GM23338 (cell line): ENCODE measurements at regions not wholly inside any gene's neighbourhood (a gene's known extent, or its start where the extent isn't known, plus 50 kb on each side); places are given as distances from the start of the nearest gene placed in this dataset.

Experiments used
- ATAC-seq: fragments of 200-7000 bp; cut with Tn5 transposase; 3 replicates; pipeline ENCODE4 v1.9.1; 2020
- DNase-seq: peaks from one replicate; pipeline ENCODE4 v3.0.0-alpha.2; 2015; ENCODE audit warnings: low spot score
- H2AFZ ChIP-seq: fragments of 200-600 bp; sonication (generic); 2 replicates; pipeline ENCODE4 v1.8.0; 2016; ENCODE audit warnings: antibody characterized with exemption, mild to moderate bottlenecking, moderate library complexity
- H3F3A ChIP-seq: fragments of 200-600 bp; sonication (generic); replicated peaks from 2 replicates; pipeline ENCODE4 v1.8.0; 2017; ENCODE audit warnings: antibody characterized with exemption, mixed run types, low read depth
- H3K27ac ChIP-seq: fragments of 200-600 bp; sonication (generic); 2 replicates; pipeline ENCODE4 v1.6.1; 2016; ENCODE audit warnings: low read depth
- H3K27me3 ChIP-seq: fragments of 200-600 bp; sonication (generic); 2 replicates; pipeline ENCODE4 v1.8.0; 2016; ENCODE audit warnings: mild to moderate bottlenecking, mixed run types, moderate library complexity; ENCODE audit not compliant: insufficient read depth
- H3K36me3 ChIP-seq: fragments of 200-600 bp; sonication (generic); 2 replicates; pipeline ENCODE4 v1.8.0; 2016; ENCODE audit warnings: mild to moderate bottlenecking; ENCODE audit not compliant: insufficient read depth
- H3K4me1 ChIP-seq: fragments of 200-600 bp; sonication (generic); 2 replicates; pipeline ENCODE4 v1.8.0; 2016; ENCODE audit warnings: mild to moderate bottlenecking, moderate library complexity; ENCODE audit not compliant: insufficient read depth
- H3K4me2 ChIP-seq: fragments of 200-600 bp; sonication (generic); 2 replicates; pipeline ENCODE4 v1.7.1; 2017; ENCODE audit warnings: mixed run types
- H3K4me3 ChIP-seq: fragments of 200-600 bp; sonication (generic); 2 replicates; pipeline ENCODE4 v1.6.1; 2016; ENCODE audit warnings: mixed run types
- H3K79me2 ChIP-seq: fragments of 200-600 bp; sonication (generic); replicated peaks from 2 replicates; pipeline ENCODE4 v1.8.0; 2017; ENCODE audit warnings: mild to moderate bottlenecking; ENCODE audit not compliant: insufficient read depth
- H3K9me2 ChIP-seq: fragments of 200-600 bp; sonication (generic); 2 replicates; pipeline ENCODE4 v1.8.0; 2017; ENCODE audit not compliant: insufficient read depth
- H4K20me1 ChIP-seq: fragments of 200-600 bp; sonication (generic); replicated peaks from 2 replicates; pipeline ENCODE4 v1.8.0; 2017; ENCODE audit warnings: mild to moderate bottlenecking; ENCODE audit not compliant: insufficient read depth
- H3K27ac Mint-ChIP-seq: 2 replicates; pipeline ENCODE4 v1.8.0; 2020; ENCODE audit warnings: inconsistent platforms, mild to moderate bottlenecking, moderate library complexity, mixed read lengths
- H3K27me3 Mint-ChIP-seq: 3 replicates; pipeline ENCODE4 v1.8.0; 2022; ENCODE audit warnings: low read depth, mild to moderate bottlenecking, moderate library complexity, mixed read lengths, inconsistent platforms; ENCODE audit not compliant: insufficient read depth, poor library complexity
- H3K36me3 Mint-ChIP-seq: 3 replicates; pipeline ENCODE4 v1.8.0; 2021; ENCODE audit warnings: low read depth, mild to moderate bottlenecking, inconsistent platforms, moderate library complexity, mixed read lengths
- H3K4me1 Mint-ChIP-seq: 3 replicates; pipeline ENCODE4 v1.8.0; 2020; ENCODE audit warnings: mild to moderate bottlenecking, inconsistent platforms, mixed read lengths
- H3K4me3 Mint-ChIP-seq: 3 replicates; pipeline ENCODE4 v1.8.0; 2021; ENCODE audit warnings: moderate library complexity, mild to moderate bottlenecking, inconsistent platforms, mixed read lengths
- H3K9me3 Mint-ChIP-seq: 3 replicates; pipeline ENCODE4 v1.8.0; 2020; ENCODE audit warnings: moderate library complexity, mild to moderate bottlenecking, inconsistent platforms, mixed read lengths
- CTCF ChIP-seq, 2 experiments: fragments of 200-600 bp in 1 of 2; sonication (generic) in 1 of 2; conservative IDR thresholded peaks; 2 replicates each; pipeline versions ENCODE4 v1.5.1 to v1.6.1; 2016 to 2017; ENCODE audit warnings: antibody characterized with exemption in 2 of 2, low read depth in 2 of 2, mild to moderate bottlenecking in 2 of 2, moderate library complexity in 1 of 2
- EZH2phosphoT487 ChIP-seq: fragments of 200-600 bp; sonication (generic); IDR thresholded peaks from one replicate; pipeline ENCODE4 v1.8.1; 2018; ENCODE audit warnings: antibody characterized with exemption; ENCODE audit not compliant: unreplicated experiment
- REST ChIP-seq: IDR thresholded peaks from one replicate; pipeline ENCODE4 v1.6.1; 2018; ENCODE audit warnings: antibody characterized with exemption; ENCODE audit not compliant: unreplicated experiment
- STAT1 ChIP-seq: IDR thresholded peaks from one replicate; pipeline ENCODE4 v1.6.1; 2016; ENCODE audit warnings: antibody characterized with exemption; ENCODE audit not compliant: unreplicated experiment
- ZNF462 ChIP-seq: fragments of 250-450 bp; sonication (Bioruptor Pico); IDR thresholded peaks from 2 replicates; pipeline ENCODE4 v1.5.0; 2020; ENCODE audit warnings: mild to moderate bottlenecking, moderate library complexity

GRCh38 chr10:78548369-78548768 is 514.7 kb downstream of the RPS24 start:
- H3K4me3 Mint-ChIP-seq = no peak overlapping the region
- peaks cover 28% of the 10 kb centered on the region for H3K4me1 ChIP-seq

More at GRCh38 chr10:78548369-78548768, 514.7 kb downstream of the RPS24 start:
- no peaks in the 10 kb centered on the region for H3K36me3 Mint-ChIP-seq
- Histone ChIP-seq H3K9me2 (peaks cover 8% of the 10 kb centered on the region; the same call in 1 of the 2 replicates), H2AFZ (no peak overlapping the region), H3F3A (no peaks in the 10 kb centered on the region), H3K27ac (no peak overlapping the region), H3K4me3 (no peak overlapping the region), H4K20me1 (no peaks in the 10 kb centered on the region), H3K27me3 (no peaks in the 10 kb centered on the region), H3K36me3 (no peaks in the 10 kb centered on the region), H3K79me2 (no peaks in the 10 kb centered on the region), H3K4me2 (no peak overlapping the region)
- no peak for DNase-seq
- TF ChIP-seq STAT1 (no peak), REST (no peak), CTCF (conservative IDR thresholded peaks at IDR 0.05; ENCODE audit: low read depth in 2 of 2) (no peak), EZH2phosphoT487 (no peak), ZNF462 (CRISPR knock-in tag) (no peak)
- no peak for ATAC-seq
- H3K9me3 Mint-ChIP-seq = no peaks in the 10 kb centered on the region
- peaks cover 22% of the 10 kb centered on the region for H3K4me1 Mint-ChIP-seq
- H3K27me3 Mint-ChIP-seq = peaks cover 3% of the 10 kb centered on the region
- no peak overlapping the region for H3K27ac Mint-ChIP-seq
